SK-N-MC (cell line): ENCODE measurements at regions not wholly inside any gene's neighbourhood (a gene's known extent, or its start where the extent isn't known, plus 50 kb on each side); places are given as distances from the start of the nearest gene placed in this dataset.

Experiments used
- DNase-seq: peaks from one replicate; pipeline ENCODE4 v3.0.0-alpha.2; 2011; ENCODE audit warnings: low read depth, low spot score
- H3K27ac ChIP-seq: fragments of 200-600 bp; sonication (generic); 2 replicates; pipeline ENCODE4 v1.5.1; 2016; ENCODE audit warnings: mixed run types
- H3K36me3 ChIP-seq: fragments of 200-600 bp; sonication (generic); 2 replicates; pipeline ENCODE4 v1.6.1; 2017; ENCODE audit warnings: antibody characterized with exemption, low read length, mixed read lengths; ENCODE audit not compliant: insufficient read depth
- H3K4me3 ChIP-seq: fragments of 200-600 bp; sonication (generic); 2 replicates; pipeline ENCODE4 v1.5.1; 2016
- H3K9ac ChIP-seq: fragments of 200-600 bp; sonication (generic); 2 replicates; pipeline ENCODE4 v1.8.0; 2017; ENCODE audit warnings: mixed run types, mixed read lengths; ENCODE audit not compliant: insufficient read length
- H3K9me3 ChIP-seq: fragments of 200-600 bp; sonication (generic); 2 replicates; pipeline ENCODE4 v1.6.1; 2017; ENCODE audit warnings: low read depth, mild to moderate bottlenecking, antibody characterized with exemption, low read length, moderate library complexity, mixed read lengths
- EZH2 ChIP-seq: fragments of 200-600 bp; sonication (generic); IDR thresholded peaks from one replicate; pipeline ENCODE4 v1.6.1; 2017; ENCODE audit warnings: antibody characterized with exemption
- FOXP2 ChIP-seq: optimal IDR thresholded peaks from 2 replicates; pipeline ENCODE3; 2011; ENCODE audit warnings: mild to moderate bottlenecking, moderate library complexity; ENCODE audit not compliant: insufficient read depth; ENCODE audit errors: extremely low read length, control extremely low read depth
- POLR2AphosphoS5 ChIP-seq: IDR thresholded peaks from 2 replicates; pipeline ENCODE4 v1.6.1; 2012; ENCODE audit warnings: mild to moderate bottlenecking, low read depth, low read length, borderline replicate concordance

GRCh38 chr11:97979741-97980140, 1041.0 kb upstream of the CNTN5 start:
- no peaks in the 10 kb centered on the region for H3K9me3 ChIP-seq
- no peak overlapping the region for H3K9ac ChIP-seq
- TF ChIP-seq POLR2AphosphoS5 (no peak), FOXP2 (no peak), EZH2 (no peak)
- no peak overlapping the region for H3K4me3 ChIP-seq
- H3K36me3 ChIP-seq, result no peaks in the 10 kb centered on the region
- H3K27ac ChIP-seq, result no peak overlapping the region
- DNase-seq, result no peak

DNA sequence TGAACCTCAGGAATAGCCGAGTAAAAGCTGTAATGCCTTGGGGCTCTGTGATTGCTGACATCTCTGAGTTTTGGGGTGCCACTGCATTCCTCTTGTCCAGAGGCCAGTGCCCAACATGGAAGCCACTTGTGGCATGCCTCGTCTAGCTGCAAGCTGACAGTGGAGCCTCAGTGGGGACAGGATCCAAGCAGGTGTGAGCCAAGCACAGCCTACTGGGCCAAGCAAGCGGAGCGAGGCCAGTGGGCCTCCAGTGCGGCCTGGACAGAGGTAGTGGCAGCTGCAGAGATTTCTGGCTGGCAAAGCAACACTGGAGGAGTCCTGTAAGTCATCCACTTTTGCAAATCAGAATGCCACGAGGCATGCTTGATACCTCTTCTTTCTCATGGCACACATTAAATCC, 1038.2 kb upstream of the CNTN5 start:
- TF ChIP-seq FOXP2 (no peak), POLR2AphosphoS5 (no peak), EZH2 (no peak)
- Histone ChIP-seq H3K9ac (no peak overlapping the region), H3K27ac (no peak overlapping the region), H3K36me3 (no peaks in the 10 kb centered on the region), H3K9me3 (no peaks in the 10 kb centered on the region), H3K4me3 (no peak overlapping the region)
- no peak for DNase-seq

DNA sequence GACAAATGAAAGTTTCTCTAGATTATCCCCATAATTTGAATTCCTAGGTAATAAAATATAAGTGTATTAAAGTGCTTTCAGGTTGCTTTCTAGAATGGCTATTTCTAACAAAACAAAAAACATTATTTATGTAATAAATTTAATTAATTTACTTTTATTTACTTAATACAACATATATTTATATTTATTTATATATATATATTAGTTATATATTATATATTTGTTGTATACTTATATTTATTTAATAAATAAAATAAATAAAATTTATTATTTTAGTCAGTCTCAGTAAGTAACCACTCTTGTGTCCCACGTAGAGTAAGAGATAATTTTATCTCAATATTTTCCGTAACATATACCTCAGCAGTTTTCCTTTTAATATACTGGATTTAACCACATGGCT, 1031.6 kb upstream of the CNTN5 start:
- H3K27ac ChIP-seq, result no peak overlapping the region
- no peak for DNase-seq
- no peaks in the 10 kb centered on the region for H3K36me3 ChIP-seq
- TF ChIP-seq POLR2AphosphoS5 (no peak), EZH2 (no peak), FOXP2 (no peak)
- H3K9me3 ChIP-seq, result no peaks in the 10 kb centered on the region
- H3K9ac ChIP-seq, result no peak overlapping the region
- H3K4me3 ChIP-seq, result no peak overlapping the region

DNA sequence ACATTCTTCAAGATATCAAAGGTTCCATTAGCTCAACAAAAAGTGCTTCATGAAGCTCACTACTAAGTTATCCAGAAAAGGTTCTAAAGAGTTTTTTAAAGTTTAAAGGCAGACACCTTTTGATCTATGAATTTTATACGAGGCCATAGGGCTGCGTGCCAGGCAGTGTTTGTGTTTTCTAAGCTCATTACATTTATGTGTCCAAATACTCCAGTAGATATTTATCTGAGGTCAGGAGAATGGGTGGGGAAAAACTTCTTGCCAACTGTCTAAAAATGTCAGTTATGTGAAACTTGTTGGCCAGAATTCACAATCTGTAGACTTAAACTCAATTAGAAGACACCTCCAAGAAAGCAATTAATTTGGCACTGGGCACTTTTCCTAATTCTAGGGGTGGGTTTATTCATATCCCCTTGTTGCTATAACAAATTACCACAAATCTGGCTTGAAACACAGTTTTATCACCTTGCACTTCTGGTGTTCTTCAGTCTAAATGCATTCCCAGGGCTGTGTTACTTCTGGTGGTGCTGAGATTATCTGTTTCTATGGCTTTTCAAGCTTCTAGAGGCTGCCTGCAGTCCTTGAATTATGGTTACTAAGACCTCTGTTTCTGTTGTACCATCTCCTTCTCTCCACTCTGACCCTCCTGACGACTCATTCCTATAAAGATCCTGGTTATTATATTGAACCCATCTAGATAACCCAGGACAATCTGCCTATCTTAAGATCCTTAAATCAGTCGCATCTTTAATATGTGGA, 1030.4 kb upstream of the CNTN5 start:
- Histone ChIP-seq H3K9me3 (no peaks in the 10 kb centered on the region), H3K36me3 (no peaks in the 10 kb centered on the region), H3K9ac (no peak overlapping the region), H3K27ac (no peak overlapping the region), H3K4me3 (no peak overlapping the region)
- TF ChIP-seq POLR2AphosphoS5 (no peak), EZH2 (no peak), FOXP2 (no peak)
- DNase-seq, result no peak

- no peak overlapping the region for H3K9ac ChIP-seq
- TF ChIP-seq POLR2AphosphoS5, result no peak
- TF ChIP-seq EZH2, result no peak
- no peak for TF ChIP-seq FOXP2
- no peak overlapping the region for H3K27ac ChIP-seq
- no peak for DNase-seq
- H3K36me3 ChIP-seq, result no peaks in the 10 kb centered on the region
- no peak overlapping the region for H3K4me3 ChIP-seq
- no peaks in the 10 kb centered on the region for H3K9me3 ChIP-seq
Observed at GRCh38 chr11:97993562-97993961, 1027.2 kb upstream of the CNTN5 start.

- H3K36me3 ChIP-seq, result no peaks in the 10 kb centered on the region
- DNase-seq, result no peak
- no peak for TF ChIP-seq FOXP2
- no peak for TF ChIP-seq EZH2
- no peak for TF ChIP-seq POLR2AphosphoS5
- H3K27ac ChIP-seq, result no peak overlapping the region
- H3K9ac ChIP-seq, result no peak overlapping the region
- no peaks in the 10 kb centered on the region for H3K9me3 ChIP-seq
- no peak overlapping the region for H3K4me3 ChIP-seq
Observed at GRCh38 chr11:97995874-97996273, 1024.9 kb upstream of the CNTN5 start.

- Histone ChIP-seq H3K36me3 (no peaks in the 10 kb centered on the region), H3K9me3 (no peaks in the 10 kb centered on the region), H3K4me3 (no peak overlapping the region), H3K9ac (no peak overlapping the region), H3K27ac (no peak overlapping the region)
- no peak for DNase-seq
- no peak for TF ChIP-seq FOXP2
- no peak for TF ChIP-seq POLR2AphosphoS5
- no peak for TF ChIP-seq EZH2
Observed at GRCh38 chr11:97996762-97997161, 1024.0 kb upstream of the CNTN5 start.

- no peak overlapping the region for H3K27ac ChIP-seq
- TF ChIP-seq FOXP2, result no peak
- TF ChIP-seq EZH2, result no peak
- no peak for TF ChIP-seq POLR2AphosphoS5
- H3K4me3 ChIP-seq, result no peak overlapping the region
Observed at GRCh38 chr11:98003606-98004371, 1017.0 kb upstream of the CNTN5 start.

More at GRCh38 chr11:98003606-98004371, 1017.0 kb upstream of the CNTN5 start:
- Histone ChIP-seq H3K36me3 (no peaks in the 10 kb centered on the region), H3K9me3 (no peaks in the 10 kb centered on the region), H3K9ac (no peak overlapping the region)
- DNase-seq, result no peak
